CD4-positive, alpha-beta T cell treated with Interleukin-6 for 4 hours (primary cell): ENCODE measurements at regions not wholly inside any gene's neighbourhood (a gene's known extent, or its start where the extent isn't known, plus 50 kb on each side); places are given as distances from the start of the nearest gene placed in this dataset.

ENCODE experiments used
- DNase-seq: peaks from one replicate; pipeline ENCODE4 v3.0.0-alpha.2; 2020; ENCODE audit warnings: mixed read lengths

- no peak for DNase-seq
These were observed 171.2 kb upstream of the EGLN3 start for GRCh38 chr14:34122081-34122480.

GRCh38 chr14:34120185-34120977 lies 169.5 kb upstream of the EGLN3 start:
- DNase-seq = no peak

DNA sequence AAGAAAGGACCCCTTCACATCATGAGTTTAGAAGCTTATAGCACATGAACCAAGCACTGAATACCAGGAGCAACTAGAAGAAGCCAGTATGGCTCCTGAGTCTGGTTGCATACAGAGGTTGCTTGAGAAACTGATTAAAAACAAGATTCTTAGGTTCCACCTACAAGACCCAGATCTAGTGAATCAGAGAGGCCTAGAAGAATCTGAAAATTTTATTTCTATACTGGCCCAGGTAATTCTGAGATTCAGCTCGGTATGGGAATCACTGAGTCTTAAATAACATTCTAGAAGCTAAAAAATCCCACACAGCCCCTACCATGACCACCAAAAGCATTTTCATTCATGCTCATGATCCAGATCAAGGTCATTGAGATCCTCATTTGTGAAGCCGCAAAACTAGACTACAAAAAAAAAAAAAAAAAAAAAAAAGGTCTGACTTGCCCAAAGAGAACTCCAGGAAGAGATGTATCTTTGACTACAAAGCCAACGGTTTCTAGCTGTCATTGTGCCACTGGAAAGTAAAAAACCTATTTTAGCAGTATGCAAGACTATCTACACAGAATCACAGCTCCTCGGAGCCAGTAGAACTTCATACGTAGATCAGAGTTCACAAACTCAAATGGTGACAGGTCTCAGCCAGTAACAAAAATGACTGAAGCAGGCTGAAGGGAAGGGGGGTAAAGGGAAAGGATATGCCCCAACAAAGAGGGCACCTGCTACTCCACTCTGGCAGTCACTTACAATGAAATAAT lies 168.4 kb upstream of the EGLN3 start:
- DNase-seq = no peak

GRCh38 chr14:34113991-34114390 lies 163.1 kb upstream of the EGLN3 start:
- DNase-seq = no peak

- DNase-seq = no peak
These were observed 162.2 kb upstream of the EGLN3 start for GRCh38 chr14:34113005-34113511.

- DNase-seq = no peak
These were observed 161.1 kb upstream of the EGLN3 start for GRCh38 chr14:34111953-34112352.

DNA sequence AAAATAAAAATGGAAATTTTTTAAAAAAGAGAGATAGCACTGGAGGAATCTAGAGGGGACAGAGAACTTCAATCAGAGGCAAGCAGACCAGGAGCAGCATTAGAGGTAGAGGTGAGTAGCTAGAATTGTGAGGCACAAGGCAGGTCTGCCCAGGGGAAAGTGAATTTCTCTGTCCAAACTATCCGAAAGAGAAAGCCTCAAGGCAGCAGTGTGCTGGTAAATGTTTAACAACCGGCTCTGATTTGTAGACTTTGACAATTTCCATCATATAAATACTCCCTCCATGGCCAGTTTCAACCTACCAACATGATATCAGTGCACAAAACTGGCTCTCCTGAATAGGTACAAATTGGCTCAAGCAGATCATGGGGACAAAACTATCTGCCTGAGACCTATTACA lies 160.6 kb upstream of the EGLN3 start:
- no peak for DNase-seq

- no peak for DNase-seq
These were observed 159.7 kb upstream of the EGLN3 start for GRCh38 chr14:34110531-34110930.

GRCh38 chr14:34107441-34107840 lies 156.6 kb upstream of the EGLN3 start:
- no peak for DNase-seq

GRCh38 chr14:34106310-34106709 lies 155.4 kb upstream of the EGLN3 start:
- no peak for DNase-seq

DNA sequence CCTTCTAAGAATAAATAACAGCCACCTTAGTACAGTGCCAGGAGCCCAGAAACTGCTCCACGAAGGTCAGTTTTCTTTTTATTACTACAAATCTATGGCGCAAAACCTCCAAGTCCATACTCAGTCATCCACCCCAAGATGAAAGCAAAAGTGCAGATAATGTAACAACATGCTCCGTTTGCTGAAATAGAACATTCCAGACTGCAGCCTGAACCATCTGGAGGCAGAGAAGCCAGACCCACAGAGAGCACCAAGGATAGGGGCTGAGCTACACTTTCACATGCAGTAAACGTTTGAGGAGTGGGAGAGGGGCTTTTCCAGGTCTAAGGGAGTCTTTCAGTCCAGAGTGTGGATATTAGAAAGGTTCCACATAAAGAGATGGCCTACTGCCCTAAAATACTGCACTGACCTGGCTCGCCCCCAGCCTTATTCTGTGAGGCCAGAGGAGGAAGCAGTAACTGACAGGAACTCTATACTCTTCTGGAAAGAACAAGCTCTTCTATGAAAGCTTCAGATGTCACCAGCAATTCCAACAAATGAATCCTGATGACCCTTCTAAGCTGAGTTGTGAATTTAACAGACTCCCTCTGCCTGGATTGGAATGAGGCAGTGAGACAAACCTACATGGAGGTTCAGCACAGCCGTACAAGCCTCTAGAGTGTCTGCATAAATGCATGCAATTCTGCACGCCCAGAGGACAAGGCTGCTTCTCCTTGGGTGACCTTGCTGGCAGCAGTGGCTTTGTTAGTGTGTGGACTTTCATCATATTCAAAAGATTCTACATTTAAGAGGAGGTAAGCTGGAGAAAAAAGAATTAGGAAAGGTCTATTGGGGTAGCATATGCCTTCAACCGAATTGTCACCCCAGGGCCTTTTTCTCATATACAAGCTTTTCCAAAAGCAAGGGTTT lies 153.9 kb upstream of the EGLN3 start:
- no peak for DNase-seq

GRCh38 chr14:34103176-34103575 lies 152.3 kb upstream of the EGLN3 start:
- DNase-seq = no peak

DNA sequence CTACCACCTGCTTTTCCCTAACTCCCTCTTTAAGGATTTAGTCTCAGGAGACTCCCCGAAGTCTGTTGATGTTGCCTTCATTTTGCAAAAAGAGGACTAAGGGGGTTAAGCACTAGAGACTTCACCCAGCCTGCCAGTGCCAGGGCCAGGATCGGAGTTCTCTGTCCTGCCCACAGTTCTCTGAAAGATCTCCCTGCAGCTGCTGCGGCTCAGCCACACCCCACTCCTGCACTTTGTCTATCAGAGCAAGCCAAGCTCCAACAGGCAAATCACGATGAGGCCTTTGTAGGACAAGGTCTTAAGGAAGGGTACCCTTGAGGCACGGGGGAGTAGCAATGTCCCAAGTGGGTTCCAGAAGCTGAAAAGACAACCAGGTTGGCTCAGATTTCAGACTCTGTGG lies 148.8 kb upstream of the EGLN3 start:
- no peak for DNase-seq

- DNase-seq = no peak
These were observed 148.1 kb upstream of the EGLN3 start for GRCh38 chr14:34098985-34099349.

GRCh38 chr14:34098045-34098984 lies 147.4 kb upstream of the EGLN3 start:
- DNase-seq = peak; percentile 36

- no peak for DNase-seq
These were observed 146.8 kb upstream of the EGLN3 start for GRCh38 chr14:34097644-34098043.

DNA sequence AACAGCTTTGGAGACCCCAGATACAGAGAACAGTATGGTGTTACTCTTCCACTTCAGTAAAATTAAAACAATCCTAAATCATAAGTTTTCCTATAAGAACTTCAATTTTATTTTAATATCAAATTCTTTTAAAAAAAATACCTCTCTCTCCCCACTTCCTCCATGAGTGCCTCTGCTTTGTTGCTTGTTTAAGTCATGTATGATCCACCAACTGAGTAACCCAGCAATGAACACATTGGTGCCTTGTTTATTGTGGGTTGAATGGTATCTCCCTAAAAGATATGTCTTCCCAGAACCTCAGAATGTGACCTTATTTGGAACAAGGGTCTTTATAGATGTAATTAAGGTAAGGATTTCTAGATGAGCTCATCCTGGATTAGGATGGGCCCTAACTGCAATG lies 143.5 kb upstream of the EGLN3 start:
- no peak for DNase-seq

GRCh38 chr14:34093883-34094282 lies 143.0 kb upstream of the EGLN3 start:
- DNase-seq = no peak

DNA sequence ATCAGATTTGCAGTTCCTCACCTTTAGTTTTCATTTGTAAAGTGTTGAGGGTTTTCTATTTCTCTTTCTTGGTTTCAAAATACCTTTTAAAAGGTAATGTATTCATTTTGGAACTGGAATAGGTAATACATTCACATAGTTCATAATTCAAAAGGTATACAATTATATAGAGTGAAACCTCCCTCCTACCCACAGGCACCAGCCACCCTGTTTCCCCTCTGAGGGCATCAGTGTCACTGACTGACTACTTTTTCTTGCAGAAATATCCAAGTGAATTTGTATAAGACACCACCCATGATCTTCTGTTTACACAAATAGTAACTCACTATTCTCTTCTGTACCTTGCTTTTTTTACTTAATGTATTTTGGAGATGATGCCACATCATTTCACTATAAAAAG lies 139.6 kb upstream of the EGLN3 start:
- DNase-seq = no peak

DNA sequence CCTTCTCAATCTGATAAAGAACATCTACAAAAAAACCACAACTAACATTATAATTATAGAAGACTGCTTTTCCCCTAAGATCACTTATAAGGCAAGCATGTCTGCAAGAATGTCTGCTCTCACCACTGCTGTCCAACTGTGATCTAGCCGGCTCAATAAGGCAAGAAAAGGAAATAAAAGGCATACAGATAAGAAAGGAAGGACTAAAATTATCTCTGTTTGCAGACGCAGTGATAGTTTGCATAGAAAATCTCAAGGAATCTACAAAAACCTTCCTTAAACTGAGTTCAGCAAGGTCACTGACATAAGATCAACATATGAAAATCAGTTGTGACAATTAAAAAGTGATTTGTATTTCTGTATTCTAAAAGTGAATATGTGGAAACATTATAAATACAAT lies 138.0 kb upstream of the EGLN3 start:
- no peak for DNase-seq

DNA sequence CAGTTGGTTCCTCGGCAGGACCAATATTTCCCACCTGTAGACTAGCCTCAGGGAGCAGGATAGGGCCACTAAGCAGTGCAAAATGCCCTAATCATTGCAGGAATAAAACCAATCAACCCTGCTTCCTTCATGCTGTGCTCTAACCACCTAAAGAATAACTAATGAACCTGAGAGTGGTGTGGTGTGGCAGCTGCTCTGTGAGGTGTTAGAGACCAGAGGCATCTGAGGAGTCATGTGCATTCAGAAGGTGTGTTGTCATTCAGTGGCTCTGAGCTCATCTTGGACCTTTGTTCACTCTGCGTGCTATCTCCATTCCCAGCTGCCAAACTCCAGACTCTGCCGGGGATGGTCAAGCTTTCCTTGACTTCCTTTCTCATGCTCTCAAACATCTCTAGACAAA lies 136.7 kb upstream of the EGLN3 start:
- DNase-seq = no peak

- no peak for DNase-seq
These were observed 135.4 kb upstream of the EGLN3 start for GRCh38 chr14:34086223-34086757.
